Lower leg skin (tissue), 3 donors: ENCODE measurements at regions not wholly inside any gene's neighbourhood (a gene's known extent, or its start where the extent isn't known, plus 50 kb on each side); places are given as distances from the start of the nearest gene placed in this dataset.

Experiments used
- CTCF ChIP-seq, 3 donors: fragments of 450-650 bp; IDR thresholded peaks; one replicate each; pipeline ENCODE4 v1.5.1; 2016; ENCODE audit warnings: antibody characterized with exemption in 3 of 3, mild to moderate bottlenecking in 3 of 3, moderate library complexity in 2 of 3
- POLR2A ChIP-seq, 2 donors: fragments of 450-650 bp; IDR thresholded peaks; one replicate each; pipeline ENCODE4 v1.6.1; 2016 to 2017; ENCODE audit warnings: antibody characterized with exemption in 2 of 2, mild to moderate bottlenecking in 1 of 2, moderate library complexity in 1 of 2

DNA sequence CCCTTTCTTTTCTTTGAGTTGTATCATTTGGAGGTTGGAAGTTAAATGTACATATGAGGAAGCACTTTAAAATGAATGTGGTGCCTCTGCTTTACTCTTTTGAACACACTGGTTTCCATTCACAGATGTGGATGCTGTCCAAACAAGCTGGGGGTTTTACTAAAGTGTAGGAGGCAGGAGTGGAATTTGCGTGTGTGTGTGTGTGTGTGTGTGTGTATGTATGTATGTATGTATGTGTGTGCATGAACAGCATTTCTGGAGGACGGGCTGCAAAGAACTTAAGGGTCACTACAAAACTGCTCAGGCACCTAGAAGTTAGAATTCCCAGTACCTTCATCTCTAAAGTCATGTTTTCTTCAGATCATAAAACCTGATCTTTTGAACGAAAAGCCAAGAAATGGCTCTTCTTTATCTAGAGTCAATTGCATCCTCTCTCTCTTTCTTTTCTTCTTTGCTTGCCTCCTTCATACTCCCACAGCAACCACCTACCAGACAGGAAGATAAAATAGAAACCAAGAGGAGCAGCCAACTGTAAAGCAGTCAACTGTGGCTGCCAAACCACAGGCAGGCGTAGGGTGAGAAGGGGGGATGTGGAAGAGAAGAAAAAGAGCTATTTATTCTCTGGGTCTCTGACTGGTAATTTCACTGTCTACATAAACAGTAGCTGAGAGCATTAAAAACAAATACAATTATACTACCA is 177.0 kb upstream of the RASGEF1B start:
- TF ChIP-seq POLR2A (IDR thresholded peaks at IDR 0.05) (no peak), CTCF (IDR thresholded peaks at IDR 0.05) (no peak)
